ENCODE measurements at regions not wholly inside any gene's neighbourhood (a gene's known extent, or its start where the extent isn't known, plus 50 kb on each side); places are given as distances from the start of the nearest gene placed in this dataset.

DNA sequence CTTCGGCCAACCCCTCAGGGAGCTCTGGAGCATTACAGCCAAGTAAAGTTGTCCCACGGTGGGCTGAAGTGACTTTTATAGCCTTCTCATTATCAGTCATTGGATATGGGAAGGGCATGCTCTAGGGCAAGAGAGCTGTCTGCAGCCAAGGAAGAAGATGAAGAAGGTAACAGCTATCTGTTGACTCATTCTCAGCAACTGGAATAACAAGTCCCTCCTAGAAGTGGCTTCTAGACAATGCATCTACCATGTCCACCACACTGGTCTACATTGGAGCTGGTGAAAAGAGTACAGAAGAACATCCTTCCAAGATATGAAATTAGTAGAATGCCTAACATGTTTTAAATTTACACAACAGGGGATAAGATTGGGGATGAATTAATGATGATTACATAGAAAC is 524.2 kb downstream of the ACTL7B start:
- no peak for FAIRE-seq
- no peak for TF ChIP-seq CTCF (IDR thresholded peaks at IDR 0.05; ENCODE audit: insufficient read depth, low read length, severe bottlenecking)
- Histone ChIP-seq H3K27me3 (ENCODE audit: control insufficient read depth, insufficient read depth, low read length) (no peaks in the 10 kb centered on the region), H3K4me3 (ENCODE audit: low read depth, low read length) (no peak overlapping the region), H3K36me3 (ENCODE audit: control insufficient read depth, insufficient read depth, low read length) (no peaks in the 10 kb centered on the region)
- DNase-seq (ENCODE audit: low read depth) = peak; percentile 55

- TF ChIP-seq CTCF (IDR thresholded peaks at IDR 0.05; ENCODE audit: insufficient read depth, low read length, severe bottlenecking) = no peak
- no peak overlapping the region for H3K4me3 ChIP-seq (ENCODE audit: low read depth, low read length)
- DNase-seq (ENCODE audit: low read depth) = no peak
- no peaks in the 10 kb centered on the region for H3K27me3 ChIP-seq (ENCODE audit: control insufficient read depth, insufficient read depth, low read length)
- no peak for FAIRE-seq
- no peaks in the 10 kb centered on the region for H3K36me3 ChIP-seq (ENCODE audit: control insufficient read depth, insufficient read depth, low read length)
Measured at GRCh38 chr9:108325406-108325805, 530.4 kb downstream of the ACTL7B start.

DNA sequence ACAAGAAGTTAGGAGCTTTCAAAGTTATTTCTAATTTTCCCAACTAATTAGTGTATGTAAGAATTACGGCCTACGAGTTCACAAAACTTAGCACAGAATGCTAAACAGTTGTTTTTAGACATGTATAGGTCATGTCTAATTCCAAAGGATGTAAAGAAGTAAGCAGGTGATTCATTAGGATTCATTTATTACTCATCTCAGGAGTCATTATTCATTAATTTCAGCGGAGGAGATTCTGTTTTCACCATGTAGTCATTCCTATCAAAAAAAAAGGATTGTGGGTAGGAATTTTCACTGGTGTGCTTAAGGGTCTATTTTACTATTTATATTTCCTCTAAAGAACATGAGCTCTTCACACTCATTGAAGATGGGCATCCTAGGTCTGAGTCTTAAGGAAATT is 532.2 kb downstream of the ACTL7B start:
- H3K36me3 ChIP-seq (ENCODE audit: control insufficient read depth, insufficient read depth, low read length) = no peaks in the 10 kb centered on the region
- TF ChIP-seq CTCF (IDR thresholded peaks at IDR 0.05; ENCODE audit: insufficient read depth, low read length, severe bottlenecking) = no peak
- H3K27me3 ChIP-seq (ENCODE audit: control insufficient read depth, insufficient read depth, low read length) = no peaks in the 10 kb centered on the region
- FAIRE-seq (no peak), DNase-seq (ENCODE audit: low read depth) (peak; percentile 94)
- H3K4me3 ChIP-seq (ENCODE audit: low read depth, low read length) = no peak overlapping the region

DNA sequence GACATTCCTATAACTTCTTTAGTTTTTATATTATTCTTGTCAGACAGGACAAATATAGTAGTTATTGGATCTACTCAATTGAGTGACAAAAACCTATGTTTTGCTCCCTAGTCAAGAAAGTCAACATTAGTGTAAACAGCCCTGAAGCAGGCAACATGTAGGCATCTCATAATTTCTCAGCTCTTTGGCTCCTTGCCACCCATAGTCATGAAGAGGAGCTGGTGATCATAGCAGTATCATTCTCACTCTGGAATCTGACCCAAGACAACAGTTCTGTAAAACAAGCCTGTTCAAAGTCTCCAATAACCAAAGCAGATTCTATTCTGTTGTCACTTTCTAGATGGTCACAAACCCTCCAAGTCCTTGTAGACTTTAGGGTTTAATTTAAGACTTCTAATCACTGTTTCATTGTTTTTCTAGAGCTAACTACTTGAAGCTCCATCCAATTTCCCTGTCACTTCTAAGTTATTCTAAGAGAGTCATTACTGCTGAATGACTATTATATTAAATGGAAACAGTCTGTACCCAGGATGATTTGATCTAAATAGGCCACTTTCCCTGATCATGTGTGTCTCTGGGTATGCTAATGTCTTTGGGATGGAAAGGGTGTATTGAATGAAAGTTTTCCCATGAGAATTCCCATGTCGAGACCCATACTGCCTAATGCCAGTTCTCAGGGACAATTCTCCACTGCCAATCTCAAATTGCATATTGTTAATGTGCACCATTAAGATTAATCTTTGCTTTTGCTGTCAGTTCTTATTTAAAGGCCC is 533.3 kb downstream of the ACTL7B start:
- peak; percentile 69 for DNase-seq (ENCODE audit: low read depth)
- H3K27me3 ChIP-seq (ENCODE audit: control insufficient read depth, insufficient read depth, low read length) = no peaks in the 10 kb centered on the region
- H3K4me3 ChIP-seq (ENCODE audit: low read depth, low read length) = no peak overlapping the region
- no peaks in the 10 kb centered on the region for H3K36me3 ChIP-seq (ENCODE audit: control insufficient read depth, insufficient read depth, low read length)
- no peak for TF ChIP-seq CTCF (IDR thresholded peaks at IDR 0.05; ENCODE audit: insufficient read depth, low read length, severe bottlenecking)
- FAIRE-seq = no peak

DNA sequence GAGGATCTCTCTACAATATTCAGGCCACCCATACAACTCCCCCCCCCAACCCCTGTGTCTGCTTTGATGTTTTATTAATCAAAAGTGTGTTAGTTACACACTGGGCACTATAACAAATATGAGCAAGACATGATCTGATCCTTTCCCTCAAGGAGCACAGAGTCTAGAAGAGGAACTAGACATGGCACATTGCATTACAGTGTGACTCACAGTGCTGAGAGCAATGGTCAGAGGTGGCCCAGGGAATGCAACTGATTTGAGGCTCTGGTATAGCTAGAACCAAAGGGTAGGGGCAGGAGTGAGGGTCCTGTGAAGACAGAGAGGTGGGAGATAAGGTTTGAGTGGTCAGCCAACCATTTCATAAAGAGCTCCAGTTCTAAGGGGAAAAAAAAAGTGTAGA is 539.2 kb downstream of the ACTL7B start:
- no peak for TF ChIP-seq CTCF (IDR thresholded peaks at IDR 0.05; ENCODE audit: insufficient read depth, low read length, severe bottlenecking)
- no peak for FAIRE-seq
- no peaks in the 10 kb centered on the region for H3K36me3 ChIP-seq (ENCODE audit: control insufficient read depth, insufficient read depth, low read length)

GRCh38 chr9:108316066-108316465 is 539.7 kb downstream of the ACTL7B start:
- TF ChIP-seq CTCF (IDR thresholded peaks at IDR 0.05; ENCODE audit: insufficient read depth, low read length, severe bottlenecking) = no peak
- Histone ChIP-seq H3K4me3 (ENCODE audit: low read depth, low read length) (no peak overlapping the region), H3K27me3 (ENCODE audit: control insufficient read depth, insufficient read depth, low read length) (no peaks in the 10 kb centered on the region), H3K36me3 (ENCODE audit: control insufficient read depth, insufficient read depth, low read length) (no peaks in the 10 kb centered on the region)
- FAIRE-seq (no peak), DNase-seq (ENCODE audit: low read depth) (no peak)

More for the DNA sequence above, 539.2 kb downstream of the ACTL7B start:
- DNase-seq (ENCODE audit: low read depth) = peak; percentile 49
- Histone ChIP-seq H3K4me3 (ENCODE audit: low read depth, low read length) (no peak overlapping the region), H3K27me3 (ENCODE audit: control insufficient read depth, insufficient read depth, low read length) (no peaks in the 10 kb centered on the region)

Measured in bronchial epithelial cell (primary cell).